ENCODE measurements at regions not wholly inside any gene's neighbourhood (a gene's known extent, or its start where the extent isn't known, plus 50 kb on each side); places are given as distances from the start of the nearest gene placed in this dataset.

- TF ChIP-seq ZBTB7A (IDR thresholded peaks at IDR 0.05; ENCODE audit: low read depth): no peak
- no peak for TF ChIP-seq NFIC (IDR thresholded peaks at IDR 0.05)
- TF ChIP-seq USF1 (IDR thresholded peaks at IDR 0.05): no peak
- TF ChIP-seq YY1 (IDR thresholded peaks at IDR 0.05; ENCODE audit: low read depth): no peak
- no peak for TF ChIP-seq EGR1 (IDR thresholded peaks at IDR 0.05)
- TF ChIP-seq TAF1 (IDR thresholded peaks at IDR 0.05; ENCODE audit: low read depth): no peak
- no peak for TF ChIP-seq CEBPB (IDR thresholded peaks at IDR 0.05)
- TF ChIP-seq TEAD4 (IDR thresholded peaks at IDR 0.05): no peak
- TF ChIP-seq REST (IDR thresholded peaks at IDR 0.05; ENCODE audit: low read depth): no peak
Measured at GRCh38 chr14:27164139-27164538, 566.3 kb upstream of the NOVA1 start.

DNA sequence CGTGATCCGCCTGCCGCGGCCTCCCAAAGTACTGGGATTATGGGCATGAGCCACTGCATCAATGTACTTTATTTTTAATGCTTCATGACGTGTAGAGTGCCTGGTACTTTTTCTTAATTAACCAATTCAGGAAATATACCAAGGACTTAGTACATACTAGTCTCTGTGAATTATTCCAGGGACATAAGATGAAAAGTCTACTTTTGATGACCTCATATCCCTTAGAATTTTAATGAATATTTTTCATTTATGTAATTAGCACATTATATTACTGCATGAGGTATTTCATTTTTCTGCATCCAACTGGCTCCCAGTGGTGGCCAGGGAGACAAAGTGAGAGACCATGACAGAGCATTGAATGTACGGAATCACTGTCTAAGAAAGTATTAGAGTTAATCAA, 577.7 kb upstream of the NOVA1 start:
- no peak for TF ChIP-seq EP300 (IDR thresholded peaks at IDR 0.05; ENCODE audit: borderline replicate concordance)

- no peak for TF ChIP-seq EGR1 (IDR thresholded peaks at IDR 0.05)
- TF ChIP-seq, protein P1, sequence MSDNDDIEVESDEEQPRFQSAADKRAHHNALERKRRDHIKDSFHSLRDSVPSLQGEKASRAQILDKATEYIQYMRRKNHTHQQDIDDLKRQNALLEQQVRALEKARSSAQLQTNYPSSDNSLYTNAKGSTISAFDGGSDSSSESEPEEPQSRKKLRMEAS (IDR thresholded peaks at IDR 0.05): no peak
- no peak for TF ChIP-seq EP300 (IDR thresholded peaks at IDR 0.05; ENCODE audit: borderline replicate concordance)
- TF ChIP-seq FOXM1 (IDR thresholded peaks at IDR 0.05; ENCODE audit: borderline replicate concordance, low read depth): no peak
- no peak for TF ChIP-seq TAF1 (IDR thresholded peaks at IDR 0.05; ENCODE audit: low read depth)
- no peak for TF ChIP-seq YY1 (IDR thresholded peaks at IDR 0.05; ENCODE audit: low read depth)
- no peak for TF ChIP-seq TCF12 (IDR thresholded peaks at IDR 0.05; ENCODE audit: low read depth)
- TF ChIP-seq REST (IDR thresholded peaks at IDR 0.05; ENCODE audit: low read depth): no peak
- TF ChIP-seq ZBTB7A (IDR thresholded peaks at IDR 0.05; ENCODE audit: low read depth): no peak
- TF ChIP-seq RAD21 (IDR thresholded peaks at IDR 0.05; ENCODE audit: low read depth): no peak
- TF ChIP-seq USF1 (IDR thresholded peaks at IDR 0.05): no peak
- TF ChIP-seq TEAD4 (IDR thresholded peaks at IDR 0.05): no peak
- no peak for TF ChIP-seq CEBPB (IDR thresholded peaks at IDR 0.05)
Measured at GRCh38 chr14:27181333-27181732, 583.5 kb upstream of the NOVA1 start.

GRCh38 chr14:27184427-27184826, 586.6 kb upstream of the NOVA1 start:
- TF ChIP-seq REST (IDR thresholded peaks at IDR 0.05; ENCODE audit: low read depth) (no peak), TAF1 (IDR thresholded peaks at IDR 0.05; ENCODE audit: low read depth) (no peak), EGR1 (IDR thresholded peaks at IDR 0.05) (no peak), RAD21 (IDR thresholded peaks at IDR 0.05; ENCODE audit: low read depth) (no peak), TCF12 (IDR thresholded peaks at IDR 0.05; ENCODE audit: low read depth) (no peak), YY1 (IDR thresholded peaks at IDR 0.05; ENCODE audit: low read depth) (no peak), NFIC (IDR thresholded peaks at IDR 0.05) (no peak), TEAD4 (IDR thresholded peaks at IDR 0.05) (no peak), EP300 (IDR thresholded peaks at IDR 0.05; ENCODE audit: borderline replicate concordance) (no peak), FOXM1 (IDR thresholded peaks at IDR 0.05; ENCODE audit: borderline replicate concordance, low read depth) (no peak), CREB1 (IDR thresholded peaks at IDR 0.05; ENCODE audit: low read depth) (no peak), USF1 (IDR thresholded peaks at IDR 0.05) (no peak), ZBTB7A (IDR thresholded peaks at IDR 0.05; ENCODE audit: low read depth) (no peak), CEBPB (IDR thresholded peaks at IDR 0.05) (no peak)
- TF ChIP-seq, protein P1 (IDR thresholded peaks at IDR 0.05): no peak
